ENCODE measurements at regions not wholly inside any gene's neighbourhood (a gene's known extent, or its start where the extent isn't known, plus 50 kb on each side); places are given as distances from the start of the nearest gene placed in this dataset.
"Not testable (repeated sequence)": the region's sequence is repeated elsewhere in the genome, so short reads cannot be mapped to it uniquely, and the experiment has no call there.

GRCh38 chr2:140178234-140178633 lies 1398.0 kb upstream of the NXPH2 start:
- DNase-seq (ENCODE audit: low read depth), result no peak

- no peak for DNase-seq (ENCODE audit: low read depth)
Observed at GRCh38 chr2:140177086-140177485, 1396.9 kb upstream of the NXPH2 start.

GRCh38 chr2:140173790-140174189 lies 1393.6 kb upstream of the NXPH2 start:
- DNase-seq (ENCODE audit: low read depth), result no peak

DNA sequence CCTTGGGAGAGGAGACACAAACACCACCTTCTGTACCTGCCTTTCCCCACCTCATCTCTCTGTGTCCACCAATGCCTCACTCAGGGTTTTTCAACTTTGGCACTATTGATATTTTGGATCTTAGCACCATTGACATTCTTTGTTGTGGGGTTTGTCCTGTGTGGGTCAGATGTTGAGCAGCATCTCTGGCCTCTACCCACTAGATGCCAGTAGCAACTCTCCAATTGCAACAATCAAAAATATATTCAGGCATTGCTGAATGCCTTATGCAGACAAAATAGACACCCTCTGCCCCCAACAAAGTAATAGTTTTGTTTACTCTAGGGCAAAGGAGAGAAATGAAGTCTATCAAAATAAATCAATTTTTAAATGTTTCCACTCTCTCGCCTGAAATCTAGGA lies 1384.3 kb upstream of the NXPH2 start:
- DNase-seq (ENCODE audit: low read depth), result no peak

- DNase-seq (ENCODE audit: low read depth), result no peak
Observed at GRCh38 chr2:140158259-140158658, 1378.1 kb upstream of the NXPH2 start.

DNA sequence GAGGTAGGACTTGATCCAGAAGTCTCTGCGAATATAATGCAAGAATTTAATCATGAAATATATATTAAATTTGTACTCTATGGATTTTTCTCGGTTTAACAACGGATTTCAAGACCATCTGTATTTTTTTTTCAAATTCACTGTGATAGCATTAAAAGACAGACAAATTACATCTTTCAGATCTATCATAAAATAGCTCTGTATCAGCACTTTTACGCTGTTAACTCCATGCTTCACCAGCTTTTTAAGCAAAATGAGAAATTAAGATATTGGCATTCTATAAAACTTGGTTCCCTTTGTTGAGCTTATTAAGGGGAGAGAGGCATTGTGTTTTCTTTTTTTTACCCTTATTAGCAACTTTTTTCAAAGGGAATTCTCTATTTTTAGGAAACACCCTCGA lies 1377.6 kb upstream of the NXPH2 start:
- no peak for DNase-seq (ENCODE audit: low read depth)

DNA sequence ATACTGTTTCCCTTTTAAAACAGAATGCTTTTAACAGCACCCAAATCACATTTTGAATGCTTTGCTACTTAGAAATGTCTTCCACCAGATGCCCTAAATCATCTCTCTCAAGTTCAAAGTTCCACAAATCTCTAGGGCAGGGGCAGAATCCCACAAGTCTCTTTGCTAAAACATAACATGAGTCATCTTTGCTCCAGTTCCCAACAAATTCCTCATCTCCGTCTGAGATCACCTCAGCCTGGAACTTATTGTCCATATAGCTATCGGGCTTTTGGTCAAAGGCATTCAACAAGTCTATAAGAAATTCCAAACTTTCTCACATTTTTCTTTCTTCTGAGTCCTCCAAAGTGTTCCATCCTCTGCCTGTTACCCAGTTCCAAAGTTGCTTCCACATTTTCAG lies 1374.5 kb upstream of the NXPH2 start:
- DNase-seq (ENCODE audit: low read depth), result no peak

DNA sequence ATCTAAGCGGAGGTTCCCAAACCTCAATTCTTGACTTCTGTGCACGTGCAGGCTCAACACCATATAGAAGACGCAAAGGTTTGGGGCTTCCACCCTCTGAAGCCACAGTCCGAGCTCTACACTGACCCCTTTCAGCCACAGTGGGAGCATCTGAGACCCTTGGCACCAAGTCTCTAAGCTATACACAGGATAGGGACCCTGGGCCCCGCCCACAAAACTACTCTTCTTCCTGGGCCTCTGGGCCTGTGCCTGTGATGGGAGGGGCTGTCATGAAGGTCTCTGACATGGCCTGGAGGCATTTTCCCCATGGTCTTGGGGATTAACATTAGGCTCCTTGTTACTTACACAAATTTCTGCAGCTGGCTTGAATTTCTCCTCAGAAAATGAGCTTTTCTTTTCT lies 1374.1 kb upstream of the NXPH2 start:
- no peak for DNase-seq (ENCODE audit: low read depth)

DNA sequence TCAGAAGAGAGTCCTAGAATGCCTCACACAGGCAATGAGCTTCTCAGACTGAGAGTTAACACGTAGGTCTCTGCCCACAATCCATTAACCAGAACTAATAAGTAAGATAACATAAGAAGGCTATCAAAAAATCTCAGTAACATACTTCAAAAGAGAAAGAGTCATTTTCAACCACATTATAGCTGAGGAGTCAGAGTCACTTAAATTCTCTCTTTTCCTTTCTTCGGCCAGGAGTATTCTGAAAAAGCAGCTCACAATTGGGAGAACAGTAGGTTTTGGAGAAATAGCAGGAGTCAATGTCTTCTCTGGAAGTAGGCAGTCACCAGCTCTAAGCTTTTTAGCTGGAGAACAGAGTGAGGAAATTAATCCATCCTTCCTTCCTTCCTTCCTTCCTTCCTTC lies 1364.4 kb upstream of the NXPH2 start:
- DNase-seq (ENCODE audit: low read depth), result no peak

GRCh38 chr2:140138736-140139135 lies 1358.5 kb upstream of the NXPH2 start:
- DNase-seq (ENCODE audit: low read depth), result no peak

DNA sequence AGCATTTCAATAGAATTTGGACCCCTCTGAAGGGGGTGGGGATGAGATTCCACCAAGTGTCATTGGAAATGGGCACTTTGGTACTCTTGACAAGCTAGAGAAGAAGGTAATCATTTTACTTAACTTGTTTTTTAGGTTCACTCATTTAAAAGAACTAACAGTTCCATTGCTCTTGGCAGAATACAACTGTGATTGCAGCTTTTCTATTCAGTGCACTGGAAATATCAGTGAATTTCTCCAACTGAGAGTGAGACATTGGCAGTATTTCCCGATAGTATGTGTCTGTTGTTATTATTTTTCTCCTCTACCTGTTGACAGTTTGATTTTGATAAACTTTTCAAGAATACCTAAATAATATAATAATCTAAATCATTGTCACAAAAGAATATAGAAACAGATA lies 1356.7 kb upstream of the NXPH2 start:
- DNase-seq (ENCODE audit: low read depth), result no peak

DNA sequence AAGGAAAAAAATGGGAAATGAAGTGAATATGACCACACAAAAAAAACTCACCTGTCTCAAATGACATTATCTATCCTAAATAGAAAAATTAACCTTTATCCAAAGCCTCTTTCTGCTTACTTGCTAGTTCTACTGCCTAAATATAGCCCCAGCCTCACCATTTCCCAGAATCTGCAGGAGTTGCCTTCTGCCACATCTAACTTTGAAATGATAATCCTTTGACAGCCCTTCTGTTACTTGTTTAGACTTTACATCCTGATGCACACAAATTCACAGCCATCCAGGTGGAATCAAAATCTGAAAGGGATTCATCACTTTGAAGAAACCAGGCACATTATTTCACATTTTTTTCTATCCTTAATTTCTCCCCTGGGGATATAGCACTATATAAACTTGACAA lies 1356.2 kb upstream of the NXPH2 start:
- no peak for DNase-seq (ENCODE audit: low read depth)

DNA sequence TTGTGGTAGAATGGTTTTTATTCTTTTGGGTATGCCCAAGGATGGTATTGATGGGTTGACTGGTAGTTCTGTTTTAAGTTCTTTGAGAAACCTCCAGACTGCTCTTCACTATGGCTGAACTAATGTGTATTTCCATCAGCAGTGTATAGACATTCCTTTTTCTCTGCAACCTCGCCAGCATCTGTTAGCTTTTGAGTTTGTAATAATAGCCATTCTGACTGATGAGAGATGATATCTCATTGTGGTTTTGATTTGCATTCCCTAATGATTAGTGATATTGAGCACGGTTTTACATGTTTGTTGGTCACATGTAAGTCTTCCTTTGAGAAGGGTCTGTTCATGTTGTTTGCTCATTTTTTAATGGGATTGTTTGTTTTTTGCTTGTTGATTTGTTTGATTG lies 1348.7 kb upstream of the NXPH2 start:
- no peak for DNase-seq (ENCODE audit: low read depth)

GRCh38 chr2:140122001-140122400 lies 1341.8 kb upstream of the NXPH2 start:
- DNase-seq (ENCODE audit: low read depth), result no peak

DNA sequence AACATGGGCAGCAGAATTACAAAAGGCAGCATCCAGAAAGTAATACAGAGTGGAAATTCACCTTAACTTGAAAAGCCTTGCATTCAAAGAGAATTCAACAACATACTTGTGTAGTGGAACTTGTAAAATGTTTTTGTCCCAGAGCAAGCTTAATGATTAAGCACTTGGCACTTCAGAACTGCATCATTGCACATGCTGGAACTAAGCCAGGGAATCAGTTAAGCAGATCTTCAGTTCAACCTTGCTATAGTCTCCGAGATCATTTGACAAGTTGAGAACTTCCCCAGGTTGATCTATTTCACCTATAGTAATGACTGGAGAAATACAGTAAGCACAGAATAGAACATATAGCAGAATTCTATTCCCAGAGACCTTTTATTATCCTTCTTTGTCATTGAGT lies 1337.2 kb upstream of the NXPH2 start:
- DNase-seq (ENCODE audit: low read depth), result no peak

- DNase-seq (ENCODE audit: low read depth), result no peak
Observed at GRCh38 chr2:140108706-140109475, 1328.7 kb upstream of the NXPH2 start.

- DNase-seq (ENCODE audit: low read depth), result no peak
Observed at GRCh38 chr2:140091926-140092325, 1311.7 kb upstream of the NXPH2 start.

GRCh38 chr2:140086964-140087363 lies 1306.8 kb upstream of the NXPH2 start:
- no peak for DNase-seq (ENCODE audit: low read depth)

DNA sequence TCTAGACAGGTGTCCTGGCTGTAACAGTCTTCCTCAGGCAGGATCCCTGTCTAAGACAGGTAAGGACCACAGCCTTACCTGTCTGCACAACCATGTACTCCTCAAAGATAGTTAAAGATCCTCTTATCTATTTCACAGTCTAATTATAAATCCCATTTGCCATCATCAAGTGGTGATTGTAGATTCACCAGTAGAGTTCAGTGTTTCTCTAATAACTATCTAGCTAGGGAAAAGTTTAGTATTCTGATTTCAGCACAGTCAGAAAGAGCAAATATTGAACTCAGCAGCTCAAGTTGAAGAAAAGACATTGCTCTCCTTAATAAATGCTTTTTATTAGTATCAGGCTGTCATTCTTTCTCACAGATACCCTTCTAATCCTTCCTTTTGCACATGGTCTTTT lies 1305.5 kb upstream of the NXPH2 start:
- DNase-seq (ENCODE audit: low read depth), result no peak

DNA sequence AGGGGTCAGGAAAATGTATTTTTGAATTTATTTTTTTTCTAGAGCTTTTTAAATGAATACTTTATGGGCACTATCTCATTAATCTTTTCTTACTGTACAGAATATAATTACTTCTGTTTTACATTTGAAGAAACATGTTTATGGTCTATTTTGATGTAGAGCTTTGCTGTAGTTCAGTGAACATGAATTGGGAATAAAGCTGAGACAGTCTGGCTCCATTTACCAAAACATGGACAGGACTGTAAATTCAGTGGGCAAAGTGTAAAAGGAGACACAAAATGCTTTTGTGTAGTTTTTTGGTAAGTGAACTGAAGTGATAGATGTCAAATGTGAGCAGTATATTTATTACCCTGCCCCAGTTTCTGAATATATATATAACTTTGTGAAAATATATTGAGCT lies 1298.8 kb upstream of the NXPH2 start:
- no peak for DNase-seq (ENCODE audit: low read depth)

DNA sequence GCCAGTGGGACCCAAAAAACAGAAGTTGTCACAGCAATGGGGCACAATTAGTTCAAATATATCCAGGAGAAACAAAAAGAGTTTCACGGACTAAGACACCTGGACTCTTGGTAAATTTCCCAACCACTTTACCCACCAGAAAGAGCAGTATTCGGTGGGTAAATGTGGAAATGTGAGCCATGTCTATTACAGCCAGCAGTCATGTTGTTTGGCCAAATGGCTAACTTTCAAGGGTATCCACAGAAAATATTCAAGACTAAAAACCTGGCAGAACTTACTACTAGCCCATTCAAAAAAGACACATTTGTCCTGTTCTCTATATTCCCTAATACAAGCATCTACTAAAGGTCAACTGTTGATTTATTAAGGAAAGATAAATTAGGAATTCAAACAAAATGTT lies 1296.0 kb upstream of the NXPH2 start:
- no peak for DNase-seq (ENCODE audit: low read depth)

DNA sequence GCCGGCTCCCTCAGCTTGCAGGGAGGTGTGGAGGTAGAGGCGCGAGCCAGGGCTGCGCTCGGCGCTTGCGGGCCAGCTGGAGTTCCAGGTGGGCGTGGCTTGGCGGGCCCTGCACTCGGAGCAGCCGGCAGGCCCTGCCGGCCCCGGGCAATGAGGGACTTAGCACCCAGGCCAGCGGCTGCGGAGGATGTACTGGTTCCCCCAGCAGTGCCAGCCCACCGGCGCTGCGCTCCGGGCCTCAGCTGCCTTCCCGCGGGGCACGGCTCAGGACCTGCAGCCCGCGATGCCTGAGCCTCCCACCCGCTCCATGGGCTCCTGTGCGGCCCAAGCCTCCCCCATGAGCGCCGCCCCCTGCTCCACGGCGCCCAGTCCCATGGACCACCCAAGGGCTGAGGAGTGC lies 1293.6 kb upstream of the NXPH2 start:
- DNase-seq (ENCODE audit: low read depth), result not testable (repeated sequence)

DNA sequence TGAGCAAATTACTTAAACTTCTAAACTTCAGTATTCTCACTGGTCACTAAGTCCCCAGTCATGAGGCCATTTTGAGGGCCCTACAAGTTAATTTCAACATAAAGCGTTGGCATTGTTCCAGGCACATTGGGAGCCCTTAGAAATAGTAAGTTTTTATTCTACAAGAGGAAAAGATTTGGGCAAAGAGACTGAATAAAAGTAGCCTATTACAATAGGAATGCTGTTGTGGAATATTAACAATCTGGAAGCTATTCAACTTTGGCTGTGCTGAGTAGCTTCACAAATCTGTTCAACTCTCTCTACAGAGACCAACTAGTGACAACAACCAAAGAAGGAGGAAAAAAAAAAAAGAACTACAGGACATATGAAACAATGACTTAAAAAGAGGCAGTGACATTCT lies 1287.5 kb upstream of the NXPH2 start:
- no peak for DNase-seq (ENCODE audit: low read depth)

GRCh38 chr2:140064243-140064642 lies 1284.1 kb upstream of the NXPH2 start:
- no peak for DNase-seq (ENCODE audit: low read depth)

GRCh38 chr2:140063356-140063755 lies 1283.2 kb upstream of the NXPH2 start:
- no peak for DNase-seq (ENCODE audit: low read depth)

Data from EH (cell line).